HG03196 (cell line): ENCODE measurements at regions not wholly inside any gene's neighbourhood (a gene's known extent, or its start where the extent isn't known, plus 50 kb on each side); places are given as distances from the start of the nearest gene placed in this dataset.
"Not testable (repeated sequence)": the region's sequence is repeated elsewhere in the genome, so short reads cannot be mapped to it uniquely, and the experiment has no call there.

Source experiments
- ATAC-seq: cut with Tn5 transposase; IDR thresholded peaks from one replicate; pipeline ENCODE4 v1.9.1; 2021; ENCODE audit not compliant: unreplicated experiment

DNA sequence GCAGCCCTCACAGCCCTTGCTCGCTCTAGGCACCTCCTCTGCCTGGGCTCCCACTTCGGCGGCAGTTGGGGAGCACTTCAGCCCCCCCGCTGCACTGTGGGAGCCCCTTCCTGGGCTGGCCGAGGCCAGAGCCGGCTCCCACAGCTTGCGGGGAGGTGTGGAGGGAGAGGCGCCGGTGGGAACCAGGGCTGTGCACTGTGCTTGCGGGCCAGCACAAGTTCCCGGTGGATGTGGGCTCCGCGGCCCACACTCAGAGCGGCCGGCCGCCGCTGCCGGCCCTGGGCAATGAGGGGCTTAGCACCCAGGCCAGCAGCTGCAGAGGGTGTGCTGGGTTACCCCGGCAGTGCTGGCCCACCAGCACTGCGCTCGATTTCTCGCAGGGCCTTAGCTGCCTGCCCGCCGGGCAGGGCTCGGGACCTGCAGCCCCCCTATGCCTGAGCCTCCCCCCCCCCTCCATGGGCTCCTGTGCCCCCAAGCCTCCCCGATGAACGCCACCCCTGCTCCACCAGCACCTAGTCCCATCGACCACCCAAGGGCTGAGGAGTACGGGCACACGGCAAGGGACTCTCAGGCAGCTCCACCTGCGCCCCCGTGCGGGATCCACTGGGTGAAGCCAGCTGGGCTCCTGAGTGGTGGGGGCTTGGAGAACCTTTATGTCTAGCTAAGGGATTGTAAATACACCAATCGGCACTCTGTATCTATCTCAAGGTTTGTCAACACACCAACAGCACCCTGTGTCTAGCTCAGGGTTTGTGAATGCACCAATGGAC, 224.8 kb downstream of the ZNF608 start:
- ATAC-seq, result no peak

DNA sequence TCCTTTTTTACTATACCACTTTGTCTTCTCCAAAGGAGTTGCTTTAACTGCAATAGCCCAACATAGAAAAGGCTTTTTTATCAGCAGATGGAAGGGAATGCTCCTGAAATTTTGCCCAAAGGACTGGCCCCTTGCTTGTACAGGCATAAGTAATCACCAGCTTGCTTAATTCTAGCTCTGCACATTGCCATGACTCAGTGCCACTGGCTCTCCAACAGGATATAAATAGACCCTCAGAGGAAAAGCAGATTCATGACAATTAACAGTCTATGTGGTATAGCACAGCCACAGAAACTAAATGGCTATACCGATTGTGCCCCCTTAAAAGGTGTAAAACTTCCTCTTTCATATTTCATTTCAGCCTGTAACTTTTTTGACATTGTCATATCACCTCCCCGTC, 227.0 kb downstream of the ZNF608 start:
- peak; percentile 94 for ATAC-seq

DNA sequence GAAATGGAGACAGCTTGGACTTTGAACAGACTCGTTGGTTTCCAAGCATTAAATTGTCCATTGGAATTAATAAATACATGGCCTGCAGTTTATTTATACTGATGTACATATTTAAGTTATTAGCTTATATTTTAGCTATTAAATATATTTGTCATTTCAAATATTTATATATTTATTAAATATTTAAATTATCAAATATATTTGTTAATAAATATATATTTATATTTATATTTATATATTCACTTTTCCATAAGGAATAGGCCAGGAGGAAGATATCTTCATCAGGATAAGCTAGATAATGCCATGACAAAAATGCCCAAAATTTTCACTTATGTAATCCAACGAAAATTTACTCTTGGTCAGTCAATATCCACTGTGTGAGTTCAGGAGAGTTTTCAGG, 229.9 kb downstream of the ZNF608 start:
- ATAC-seq, result no peak

DNA sequence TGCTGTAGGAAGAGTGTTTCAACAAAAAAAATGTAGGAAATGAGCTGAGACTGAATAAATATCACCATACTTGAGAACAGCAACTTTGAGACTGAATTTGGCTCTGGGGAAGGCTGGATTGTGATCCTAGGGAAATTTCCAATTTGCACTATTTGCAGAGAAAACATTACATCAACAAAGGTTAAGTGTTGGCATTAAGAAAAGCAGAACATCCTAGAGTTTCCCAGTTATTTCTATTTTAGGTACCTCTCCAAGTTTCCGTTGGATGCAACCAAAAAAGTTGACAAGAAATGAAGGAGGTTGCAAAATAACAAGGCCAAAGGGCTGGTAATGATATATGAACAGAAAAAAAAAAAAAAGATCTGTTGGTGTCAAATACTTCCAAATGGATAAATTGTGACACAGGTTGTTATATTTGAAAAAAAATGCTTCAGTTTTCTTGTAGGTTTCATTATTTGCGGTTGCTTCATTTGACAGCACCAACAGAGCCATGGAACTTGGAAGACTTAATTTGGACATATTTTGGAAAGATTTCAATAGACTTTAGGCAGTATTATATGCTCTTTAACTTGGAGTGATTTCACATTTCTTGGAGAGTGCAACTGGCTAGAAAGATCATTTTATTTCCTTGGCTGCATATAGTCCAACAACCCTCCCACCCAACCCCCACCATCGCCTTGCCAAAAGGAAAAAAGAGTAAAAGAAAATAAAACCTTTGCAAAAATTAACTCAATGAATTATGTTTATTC, 230.8 kb downstream of the ZNF608 start:
- no peak for ATAC-seq

DNA sequence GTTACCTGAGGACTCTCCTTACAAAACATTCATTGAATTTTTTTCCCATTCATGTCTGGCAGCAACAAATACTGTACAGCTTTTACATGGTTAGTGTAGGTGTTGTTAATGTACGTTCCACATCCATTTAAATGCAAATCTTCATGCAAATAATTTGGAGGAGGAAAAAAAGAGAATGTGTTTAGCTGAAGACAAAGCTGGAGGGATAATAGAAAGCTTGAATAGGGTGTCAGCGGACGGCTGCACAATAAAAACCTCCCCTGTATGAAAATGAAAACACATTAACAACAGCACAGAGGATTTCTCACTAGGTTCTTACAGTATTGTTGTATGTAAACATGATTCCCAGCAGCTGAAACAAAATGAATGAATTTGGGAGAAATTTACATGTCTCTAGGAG, 231.5 kb downstream of the ZNF608 start:
- no peak for ATAC-seq

DNA sequence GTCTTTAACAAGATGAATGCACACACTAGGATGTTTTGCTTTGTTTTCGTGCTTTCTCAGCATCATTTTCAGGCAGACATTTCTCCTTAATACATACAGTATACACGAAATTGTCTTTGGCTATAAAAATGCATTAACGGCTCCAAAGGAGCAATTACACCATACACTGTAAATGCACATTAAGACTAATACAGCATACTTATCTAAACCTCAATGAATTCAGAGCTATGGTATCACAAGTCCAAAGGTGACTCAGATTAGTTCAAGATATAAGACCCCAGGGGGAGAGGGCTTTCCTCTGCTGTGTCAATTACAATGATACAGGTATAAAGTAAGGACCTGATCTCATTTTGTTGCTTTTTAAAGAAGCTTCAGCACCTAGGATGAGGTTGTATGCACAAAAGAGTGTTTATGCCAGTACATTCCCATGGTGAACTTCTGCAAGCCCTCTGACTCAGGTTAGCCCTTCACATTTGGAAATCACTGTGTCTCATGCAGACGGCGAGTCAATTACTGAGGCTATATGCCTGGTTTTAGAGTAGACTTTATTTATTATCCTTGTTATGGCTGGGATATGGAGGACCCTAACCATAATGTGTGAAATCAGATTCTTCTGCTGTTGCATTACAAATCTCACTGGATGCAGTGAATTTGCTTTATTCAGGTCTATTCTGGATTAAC, 233.3 kb downstream of the ZNF608 start:
- ATAC-seq, result no peak

DNA sequence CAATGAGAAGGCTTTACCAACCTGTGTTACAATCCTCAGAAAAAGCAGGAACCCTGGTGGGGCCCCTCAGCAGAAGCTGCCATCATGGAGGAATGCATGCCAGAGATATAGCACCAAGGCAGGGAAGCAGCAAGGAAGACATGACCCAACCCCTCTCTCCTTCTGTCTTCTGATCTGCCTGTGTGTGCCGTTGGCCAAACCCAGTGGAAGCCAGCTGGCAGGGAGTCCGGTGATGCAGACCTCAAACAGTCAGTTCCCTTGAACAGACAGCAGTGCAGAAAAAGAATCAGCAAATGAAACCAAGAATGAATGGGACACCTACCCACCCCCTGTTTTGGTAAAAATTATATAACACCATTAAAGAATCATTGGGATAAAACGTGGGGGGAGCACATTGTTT, 234.2 kb downstream of the ZNF608 start:
- ATAC-seq, result no peak

DNA sequence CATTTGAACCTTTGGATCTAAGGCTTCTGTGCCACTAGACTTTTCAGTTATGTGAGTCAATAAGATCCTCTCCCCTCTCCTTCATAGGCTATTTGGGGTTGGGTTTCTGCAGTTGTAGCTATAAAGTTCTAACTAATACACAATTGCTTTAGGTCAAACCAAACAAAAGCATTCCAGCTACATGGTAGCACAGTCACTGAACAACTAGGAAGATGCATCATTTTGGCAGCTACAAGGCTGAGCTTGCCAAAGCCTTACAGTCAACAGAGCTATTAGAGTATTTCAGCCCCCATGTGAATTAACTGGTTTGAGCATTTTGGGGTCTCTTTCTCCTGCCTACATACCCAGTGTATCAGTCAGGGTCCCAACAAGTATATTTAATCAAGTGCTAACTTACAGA, 234.6 kb downstream of the ZNF608 start:
- ATAC-seq, result no peak

DNA sequence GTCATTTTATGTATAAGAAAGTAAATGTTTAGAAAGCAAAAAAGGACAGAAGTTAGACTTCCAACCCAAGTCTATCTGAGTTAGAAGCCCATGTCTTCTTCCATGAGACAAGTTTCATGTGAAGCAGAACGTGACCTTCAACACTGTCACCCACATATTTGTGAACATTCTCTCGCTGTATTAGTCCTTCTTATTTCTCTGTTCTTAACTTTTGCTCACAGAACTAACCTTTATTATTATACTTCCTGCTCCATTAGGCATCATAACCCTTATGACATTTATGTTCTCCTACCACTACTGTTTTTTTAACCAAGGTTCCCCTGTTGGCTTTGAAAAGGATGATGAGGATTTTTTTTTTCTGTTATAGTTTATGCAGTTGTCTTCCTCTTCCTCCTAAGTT, 238.8 kb downstream of the ZNF608 start:
- no peak for ATAC-seq

DNA sequence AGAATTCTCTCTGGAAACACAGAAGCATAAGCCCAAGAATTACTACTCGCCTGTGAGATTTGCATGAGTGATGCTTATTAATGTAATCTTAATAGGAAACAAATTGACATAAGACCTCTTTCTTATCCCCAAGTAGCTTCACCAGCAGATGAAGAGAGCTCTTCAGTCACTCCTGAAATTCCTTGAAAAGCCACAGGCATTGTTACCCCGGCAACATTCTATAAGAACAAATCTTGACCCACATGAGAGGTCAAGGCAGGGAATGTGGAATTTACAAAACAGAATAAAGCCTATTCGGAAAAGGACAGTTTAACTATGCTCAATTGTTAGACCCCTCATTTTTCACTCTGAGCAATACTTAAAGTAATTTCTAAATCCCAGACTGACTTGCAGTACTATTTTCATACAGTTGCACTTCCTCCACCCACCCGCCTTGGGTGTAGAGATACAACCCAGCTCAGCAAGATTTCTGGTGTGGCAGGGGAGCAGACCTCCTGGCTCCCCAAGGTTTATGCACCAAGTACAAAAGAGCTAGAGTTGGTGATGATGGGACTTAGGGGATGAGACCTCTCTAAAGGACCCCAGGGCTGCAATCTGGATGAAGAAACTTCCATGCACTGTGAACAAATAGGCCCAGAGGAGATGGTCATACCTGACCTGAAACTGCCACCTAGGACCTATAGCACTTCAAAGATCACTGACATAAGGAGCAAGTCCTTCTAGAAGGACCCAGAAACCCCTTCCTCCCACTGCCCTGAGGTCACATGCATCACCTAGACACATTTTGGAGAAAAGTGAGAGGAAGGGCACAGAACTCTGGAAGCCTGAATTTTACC, 242.1 kb downstream of the ZNF608 start:
- peak; percentile 72 for ATAC-seq

DNA sequence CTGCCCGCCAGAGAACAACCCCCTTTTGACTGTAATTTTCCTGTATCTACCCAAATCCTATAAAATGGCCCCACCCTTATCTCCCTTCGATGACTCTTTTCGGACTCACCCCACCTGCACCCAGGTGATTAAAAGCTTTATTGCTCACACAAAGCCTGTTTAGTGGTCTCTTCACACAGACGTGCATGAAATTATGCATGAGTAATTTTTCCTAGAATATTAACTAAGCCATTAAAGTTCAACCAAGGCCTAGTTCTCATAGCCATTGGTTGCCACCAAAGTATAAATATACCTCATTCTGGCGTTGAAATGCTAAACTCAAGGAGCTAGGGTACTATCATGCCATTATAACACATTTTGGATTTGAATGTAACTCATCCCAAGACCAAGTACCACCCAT, 243.9 kb downstream of the ZNF608 start:
- ATAC-seq, result no peak

DNA sequence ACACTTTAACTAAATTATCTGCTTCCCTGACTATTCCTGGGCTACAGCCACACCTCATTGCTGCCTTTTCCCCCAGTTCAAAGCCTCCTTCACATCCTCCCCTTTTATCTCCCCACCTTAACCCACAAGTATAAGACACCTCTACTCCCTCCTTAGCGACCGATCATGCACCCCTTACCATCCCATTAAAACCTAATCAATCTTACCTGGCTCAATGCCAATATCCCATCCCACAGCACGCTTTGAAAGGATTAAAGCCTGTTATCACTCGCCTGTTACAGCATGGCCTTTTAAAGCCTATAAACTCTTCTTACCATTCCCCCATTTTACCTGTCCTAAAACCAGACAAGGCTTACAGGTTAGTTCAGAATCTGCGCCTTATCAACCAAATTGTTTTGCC, 246.6 kb downstream of the ZNF608 start:
- ATAC-seq, result not testable (repeated sequence)

DNA sequence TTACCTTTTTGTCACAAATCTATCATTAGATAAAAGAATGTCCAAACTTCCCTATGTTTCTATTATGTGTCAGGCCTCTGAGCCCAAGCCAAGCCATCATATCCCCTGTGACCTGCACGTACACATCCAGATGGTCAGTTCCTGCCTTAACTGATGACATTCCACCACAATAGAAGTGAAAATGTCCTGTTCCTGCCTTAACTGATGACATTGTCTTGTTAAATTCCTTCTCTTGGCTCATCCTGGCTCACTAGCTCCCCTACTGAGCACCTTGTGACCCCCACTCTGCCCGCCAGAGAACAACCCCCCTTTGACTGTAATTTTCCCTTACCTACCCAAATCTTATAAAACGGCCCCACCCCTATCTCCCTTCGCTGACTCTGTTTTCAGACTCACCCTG, 249.5 kb downstream of the ZNF608 start:
- ATAC-seq, result not testable (repeated sequence)

DNA sequence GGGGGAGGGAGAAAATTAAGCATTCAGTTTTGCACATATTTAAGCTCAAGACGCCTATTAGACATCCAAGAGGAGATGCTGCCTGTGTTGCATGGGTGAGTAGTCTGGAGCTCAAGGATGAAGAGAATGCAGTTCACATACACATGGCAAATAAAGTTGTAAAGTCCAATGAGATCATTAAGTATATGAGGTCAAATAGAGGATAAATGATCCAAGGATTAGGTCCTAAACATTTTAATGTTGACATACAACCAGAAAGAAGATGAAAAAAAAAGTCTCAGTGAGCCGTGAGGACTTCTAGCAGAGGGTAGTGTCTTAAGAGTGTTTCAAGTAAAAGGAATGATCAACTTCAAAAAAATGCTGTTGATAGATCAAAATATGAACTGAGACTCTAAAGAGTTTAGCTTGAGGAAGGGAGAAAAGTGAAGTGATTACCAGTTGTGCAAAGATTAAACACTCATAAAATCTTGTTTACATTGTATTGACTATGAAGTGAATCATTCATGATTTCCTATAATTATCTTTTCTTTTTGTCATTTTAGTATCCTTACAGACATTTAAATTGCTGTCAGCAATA, 251.8 kb downstream of the ZNF608 start:
- no peak for ATAC-seq

DNA sequence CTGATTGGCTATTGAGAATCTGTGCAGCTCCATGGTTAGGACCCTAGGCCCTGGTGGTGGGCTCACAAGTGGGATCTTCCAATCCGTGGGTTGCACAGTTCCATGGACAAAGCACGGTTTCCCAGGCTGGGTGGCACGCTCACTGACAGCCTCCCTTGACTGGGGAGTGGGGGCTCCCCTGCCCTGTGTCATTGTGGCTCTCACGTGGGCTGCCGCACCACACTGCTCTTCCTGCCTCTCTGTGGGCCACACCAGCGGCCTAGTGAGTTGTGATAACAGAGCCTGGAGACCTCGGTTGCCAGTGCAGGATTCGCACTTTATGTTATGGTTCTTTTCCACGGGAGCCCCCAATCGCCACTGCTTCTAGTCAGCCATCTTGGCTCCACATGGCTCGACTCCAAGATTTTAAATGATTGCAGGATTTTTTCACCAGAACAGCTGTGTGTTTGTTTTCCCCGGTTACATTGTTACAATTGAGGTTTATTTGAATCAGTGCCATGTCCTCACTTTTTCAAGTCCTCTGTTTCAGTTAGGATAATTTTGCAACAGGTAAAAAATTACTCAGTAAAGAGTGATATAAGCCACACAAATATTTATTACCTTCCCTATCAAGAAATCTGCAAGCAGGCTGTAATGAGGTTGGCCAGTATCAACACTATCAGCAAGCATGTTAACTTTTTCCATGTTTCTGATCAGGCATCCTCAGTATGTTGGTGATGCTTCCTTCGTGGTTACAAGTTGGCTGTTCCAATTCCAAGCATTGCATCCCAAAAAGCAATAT, 253.8 kb downstream of the ZNF608 start:
- ATAC-seq, result no peak

DNA sequence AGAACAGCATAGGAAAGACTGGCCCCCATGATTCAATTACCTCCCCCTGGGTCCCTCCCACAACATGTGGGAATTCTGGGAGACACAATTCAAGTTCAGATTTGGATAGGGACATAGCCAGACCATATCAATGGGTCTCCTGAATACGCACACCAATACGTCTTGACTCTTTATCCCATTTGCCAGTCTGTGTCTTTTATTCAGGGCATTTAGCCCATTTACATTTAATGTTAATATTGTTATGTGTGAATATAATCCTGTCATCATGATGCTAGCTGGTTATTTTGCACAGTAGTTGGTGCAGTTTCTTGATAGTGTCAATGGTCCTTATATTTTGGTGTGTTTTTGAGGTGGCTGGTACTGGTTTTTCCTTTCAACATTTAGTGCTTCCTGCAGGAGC, 256.1 kb downstream of the ZNF608 start:
- not testable (repeated sequence) for ATAC-seq

DNA sequence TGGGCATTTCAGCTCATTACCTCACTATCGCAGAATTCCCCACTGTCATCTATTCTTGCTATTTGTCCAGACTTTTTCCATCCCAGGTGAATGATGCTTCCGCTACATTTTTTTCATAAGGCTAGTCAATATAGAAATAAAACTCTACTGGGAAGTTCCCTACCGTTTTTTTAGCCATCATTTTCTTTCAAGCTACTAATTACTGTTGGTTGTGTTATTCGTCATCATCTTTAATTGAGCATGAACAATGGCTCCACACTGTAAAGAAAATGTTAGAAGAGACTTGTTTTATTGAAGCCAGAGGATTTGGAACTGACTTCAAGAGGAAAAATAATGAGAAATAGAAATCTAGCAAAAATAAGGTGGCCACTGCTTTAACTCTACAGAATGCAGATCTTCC, 265.0 kb downstream of the ZNF608 start:
- ATAC-seq, result no peak

DNA sequence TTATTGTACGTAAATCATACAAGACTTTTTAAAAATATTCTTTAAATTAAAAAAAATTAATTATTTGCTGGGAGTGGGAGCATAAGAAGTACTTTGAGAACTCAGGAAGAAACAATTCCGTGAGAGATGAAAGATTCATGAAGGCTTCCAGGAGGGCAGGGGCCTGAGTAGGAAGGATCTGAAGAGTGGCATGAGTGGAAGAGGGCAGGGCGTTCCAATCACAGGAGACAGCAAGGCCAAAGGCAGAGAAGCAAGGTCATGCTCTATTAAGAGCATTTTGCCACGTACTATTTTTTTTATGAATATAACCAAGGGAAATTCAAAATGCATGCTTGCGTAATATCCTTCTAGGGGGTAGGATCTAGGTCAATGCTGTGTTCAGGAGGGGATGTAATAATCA, 265.5 kb downstream of the ZNF608 start:
- ATAC-seq, result no peak

DNA sequence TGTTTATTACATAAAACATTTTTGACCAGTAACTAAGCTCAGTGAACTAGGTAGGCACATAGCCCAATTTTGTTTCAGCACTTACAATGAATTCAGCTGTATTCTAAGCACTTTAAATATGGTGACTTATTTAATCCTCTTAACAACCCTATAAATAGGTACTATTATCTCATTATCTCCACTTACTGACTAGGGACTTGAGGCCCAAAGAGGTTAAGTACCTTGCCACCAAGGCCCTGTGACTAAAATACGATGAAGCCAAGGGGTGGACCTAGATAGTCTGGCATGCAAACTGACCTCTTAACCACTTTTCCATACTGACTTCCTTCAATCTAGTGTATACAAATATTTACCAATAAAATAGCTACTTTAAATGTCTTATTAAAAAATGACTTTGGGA, 266.4 kb downstream of the ZNF608 start:
- no peak for ATAC-seq

DNA sequence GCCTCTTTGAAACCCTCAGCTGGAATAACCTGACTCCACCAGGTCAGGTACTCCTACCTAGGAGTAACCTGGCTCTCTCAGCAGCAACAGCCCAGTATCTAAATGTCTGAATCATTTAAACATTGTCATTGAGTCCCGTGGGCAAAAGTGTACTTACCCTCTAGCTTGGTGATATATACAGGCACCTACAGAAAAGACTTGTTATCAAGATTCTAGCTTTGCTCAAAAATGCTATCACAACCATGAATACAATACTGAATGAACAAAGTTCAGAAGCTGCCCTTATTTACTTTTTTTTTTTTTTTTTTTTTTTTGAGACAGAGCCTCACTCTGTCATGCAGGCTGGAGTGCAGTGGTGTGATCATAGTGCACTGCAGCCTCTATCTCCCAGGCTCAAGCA, 268.2 kb downstream of the ZNF608 start:
- ATAC-seq, result no peak
